ENCODE measurements at regions not wholly inside any gene's neighbourhood (a gene's known extent, or its start where the extent isn't known, plus 50 kb on each side); places are given as distances from the start of the nearest gene placed in this dataset.

DNA sequence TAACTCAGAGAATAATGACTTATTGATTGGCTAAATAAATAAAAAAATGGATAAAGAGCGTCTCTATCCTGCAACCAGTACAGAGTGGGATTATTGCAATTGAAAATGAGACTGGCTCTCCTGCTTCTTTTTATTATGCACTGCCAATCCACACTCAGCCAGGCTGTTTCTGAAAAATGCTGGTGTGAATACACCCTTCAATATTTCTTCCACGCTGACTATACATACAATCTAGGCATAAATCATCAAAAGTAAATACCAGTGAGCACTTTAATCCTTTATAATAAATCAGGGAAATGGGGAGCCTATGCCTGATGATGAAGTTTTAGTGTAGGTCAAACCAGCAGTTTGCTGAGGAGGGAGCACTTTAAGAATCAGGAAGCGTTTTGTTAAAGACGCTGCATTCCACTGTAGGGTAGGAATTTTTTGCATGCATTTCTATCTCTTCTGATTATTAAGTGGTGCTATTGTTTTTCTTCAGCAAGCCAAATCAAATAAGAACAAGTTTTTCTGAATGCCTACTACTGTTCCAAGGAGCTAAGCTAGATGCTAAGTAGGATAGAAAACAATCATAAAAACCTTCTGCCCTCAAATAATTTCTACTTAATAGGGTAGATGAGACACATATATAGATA is 781.5 kb downstream of the TBL1XR1 start:
- TF ChIP-seq, protein P1, sequence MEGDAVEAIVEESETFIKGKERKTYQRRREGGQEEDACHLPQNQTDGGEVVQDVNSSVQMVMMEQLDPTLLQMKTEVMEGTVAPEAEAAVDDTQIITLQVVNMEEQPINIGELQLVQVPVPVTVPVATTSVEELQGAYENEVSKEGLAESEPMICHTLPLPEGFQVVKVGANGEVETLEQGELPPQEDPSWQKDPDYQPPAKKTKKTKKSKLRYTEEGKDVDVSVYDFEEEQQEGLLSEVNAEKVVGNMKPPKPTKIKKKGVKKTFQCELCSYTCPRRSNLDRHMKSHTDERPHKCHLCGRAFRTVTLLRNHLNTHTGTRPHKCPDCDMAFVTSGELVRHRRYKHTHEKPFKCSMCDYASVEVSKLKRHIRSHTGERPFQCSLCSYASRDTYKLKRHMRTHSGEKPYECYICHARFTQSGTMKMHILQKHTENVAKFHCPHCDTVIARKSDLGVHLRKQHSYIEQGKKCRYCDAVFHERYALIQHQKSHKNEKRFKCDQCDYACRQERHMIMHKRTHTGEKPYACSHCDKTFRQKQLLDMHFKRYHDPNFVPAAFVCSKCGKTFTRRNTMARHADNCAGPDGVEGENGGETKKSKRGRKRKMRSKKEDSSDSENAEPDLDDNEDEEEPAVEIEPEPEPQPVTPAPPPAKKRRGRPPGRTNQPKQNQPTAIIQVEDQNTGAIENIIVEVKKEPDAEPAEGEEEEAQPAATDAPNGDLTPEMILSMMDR (IDR thresholded peaks at IDR 0.05; ENCODE audit: insufficient read depth, low read depth, low read length): no peak
- TF ChIP-seq EZH2 (IDR thresholded peaks at IDR 0.05; ENCODE audit: insufficient read depth, low read length): no peak
- H3K36me3 ChIP-seq (ENCODE audit: insufficient read depth, low read length): no peaks in the 10 kb centered on the region

DNA sequence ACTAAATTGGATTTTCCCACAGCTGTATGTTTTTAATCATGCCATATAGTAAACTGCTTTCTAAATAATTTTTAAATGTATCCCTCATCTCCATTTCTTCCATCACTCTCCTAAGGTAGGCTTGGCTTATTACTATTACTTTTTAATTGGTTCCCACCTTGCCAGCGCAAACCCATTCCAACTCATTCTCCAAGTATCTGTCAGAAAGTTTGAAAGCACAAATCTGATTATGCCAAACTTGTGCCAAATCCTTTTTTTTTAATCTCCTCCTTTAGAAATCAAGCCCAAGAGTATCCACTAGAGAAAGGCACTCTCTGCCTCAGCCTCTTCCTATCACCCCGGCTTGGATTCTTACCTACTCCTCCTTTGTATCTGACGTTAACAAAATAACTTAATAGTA is 784.5 kb downstream of the TBL1XR1 start:
- no peak for FAIRE-seq
- Histone ChIP-seq H2AFZ (ENCODE audit: low read depth, low read length) (no peak overlapping the region), H3K27me3 (ENCODE audit: insufficient read depth, low read length) (no peaks in the 10 kb centered on the region), H4K20me1 (ENCODE audit: insufficient read depth, low read length) (no peaks in the 10 kb centered on the region), H3K27ac (ENCODE audit: low read depth, low read length) (no peak overlapping the region), H3K4me1 (ENCODE audit: insufficient read depth, low read length) (no peaks in the 10 kb centered on the region), H3K79me2 (ENCODE audit: insufficient read depth, low read length) (no peaks in the 10 kb centered on the region), H3K9me3 (ENCODE audit: insufficient read depth, low read depth, low read length) (no peaks in the 10 kb centered on the region), H3K4me2 (ENCODE audit: low read length) (no peak overlapping the region), H3K9ac (ENCODE audit: low read length) (no peak overlapping the region), H3K36me3 (ENCODE audit: insufficient read depth, low read length) (no peaks in the 10 kb centered on the region), H3K4me3 (ENCODE audit: insufficient read depth, low read depth, low read length) (no peak overlapping the region)
- no peak overlapping the region for H3K27ac Mint-ChIP-seq (ENCODE audit: unreplicated experiment)
- H3K36me3 Mint-ChIP-seq (ENCODE audit: low read depth, unreplicated experiment): no peaks in the 10 kb centered on the region
- H3K9me3 Mint-ChIP-seq (ENCODE audit: unreplicated experiment): no peaks in the 10 kb centered on the region
- H3K4me1 Mint-ChIP-seq (ENCODE audit: low read depth, unreplicated experiment): no peaks in the 10 kb centered on the region
- no peak overlapping the region for H3K4me3 Mint-ChIP-seq (ENCODE audit: unreplicated experiment)
- TF ChIP-seq, protein P1 (IDR thresholded peaks at IDR 0.05; ENCODE audit: insufficient read depth, low read depth, low read length): no peak
- no peak for TF ChIP-seq EZH2 (IDR thresholded peaks at IDR 0.05; ENCODE audit: insufficient read depth, low read length)
- no peaks in the 10 kb centered on the region for H3K27me3 Mint-ChIP-seq (ENCODE audit: low read depth, unreplicated experiment)
- no peak for DNase-seq (ENCODE audit: low read depth)

More for the DNA sequence above, 781.5 kb downstream of the TBL1XR1 start:
- Mint-ChIP-seq H3K27ac (ENCODE audit: unreplicated experiment) (no peak overlapping the region), H3K4me1 (ENCODE audit: low read depth, unreplicated experiment) (no peaks in the 10 kb centered on the region), H3K9me3 (ENCODE audit: unreplicated experiment) (no peaks in the 10 kb centered on the region), H3K4me3 (ENCODE audit: unreplicated experiment) (no peak overlapping the region), H3K27me3 (ENCODE audit: low read depth, unreplicated experiment) (no peaks in the 10 kb centered on the region), H3K36me3 (ENCODE audit: low read depth, unreplicated experiment) (no peaks in the 10 kb centered on the region)
- no peaks in the 10 kb centered on the region for H3K9me3 ChIP-seq (ENCODE audit: insufficient read depth, low read depth, low read length)
- no peaks in the 10 kb centered on the region for H3K79me2 ChIP-seq (ENCODE audit: insufficient read depth, low read length)
- no peak for FAIRE-seq
- DNase-seq (ENCODE audit: low read depth): no peak
- no peak overlapping the region for H3K4me3 ChIP-seq (ENCODE audit: insufficient read depth, low read depth, low read length)
- H2AFZ ChIP-seq (ENCODE audit: low read depth, low read length): no peak overlapping the region
- no peaks in the 10 kb centered on the region for H3K4me1 ChIP-seq (ENCODE audit: insufficient read depth, low read length)
- no peak overlapping the region for H3K9ac ChIP-seq (ENCODE audit: low read length)
- H3K4me2 ChIP-seq (ENCODE audit: low read length): no peak overlapping the region
- no peaks in the 10 kb centered on the region for H4K20me1 ChIP-seq (ENCODE audit: insufficient read depth, low read length)
- H3K27me3 ChIP-seq (ENCODE audit: insufficient read depth, low read length): no peaks in the 10 kb centered on the region
- no peak overlapping the region for H3K27ac ChIP-seq (ENCODE audit: low read depth, low read length)

DNA sequence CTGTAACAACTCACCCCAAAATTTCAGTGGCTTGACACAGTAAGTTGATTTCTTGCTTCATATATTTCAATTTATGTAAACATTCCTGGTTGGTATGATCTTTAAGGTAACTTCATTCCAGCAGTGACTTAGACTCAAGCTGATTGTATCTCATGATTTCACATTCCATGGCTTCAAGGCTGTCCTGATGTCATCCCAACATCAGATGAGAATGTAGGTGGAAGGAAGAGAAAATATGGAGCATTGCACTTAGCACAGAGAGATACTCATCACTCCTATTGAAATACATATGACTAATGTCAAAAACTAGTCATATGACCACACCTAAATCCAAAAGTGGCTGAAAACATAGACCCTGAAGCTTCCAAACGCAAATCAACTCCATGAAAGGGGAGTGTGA is 793.8 kb downstream of the TBL1XR1 start:
- FAIRE-seq: no peak
- no peaks in the 10 kb centered on the region for H3K9me3 ChIP-seq (ENCODE audit: insufficient read depth, low read depth, low read length)

More for the DNA sequence above, 793.8 kb downstream of the TBL1XR1 start:
- no peaks in the 10 kb centered on the region for H3K36me3 Mint-ChIP-seq (ENCODE audit: low read depth, unreplicated experiment)
- H3K9me3 Mint-ChIP-seq (ENCODE audit: unreplicated experiment): no peaks in the 10 kb centered on the region
- H3K4me3 Mint-ChIP-seq (ENCODE audit: unreplicated experiment): no peak overlapping the region
- H3K4me1 Mint-ChIP-seq (ENCODE audit: low read depth, unreplicated experiment): peaks cover 1% of the 10 kb centered on the region
- Histone ChIP-seq H3K4me1 (ENCODE audit: insufficient read depth, low read length) (no peaks in the 10 kb centered on the region), H3K36me3 (ENCODE audit: insufficient read depth, low read length) (no peaks in the 10 kb centered on the region), H3K4me3 (ENCODE audit: insufficient read depth, low read depth, low read length) (no peak overlapping the region), H3K27me3 (ENCODE audit: insufficient read depth, low read length) (no peaks in the 10 kb centered on the region), H4K20me1 (ENCODE audit: insufficient read depth, low read length) (no peaks in the 10 kb centered on the region), H3K9ac (ENCODE audit: low read length) (no peak overlapping the region), H3K79me2 (ENCODE audit: insufficient read depth, low read length) (no peaks in the 10 kb centered on the region), H3K4me2 (ENCODE audit: low read length) (no peak overlapping the region), H2AFZ (ENCODE audit: low read depth, low read length) (no peak overlapping the region), H3K27ac (ENCODE audit: low read depth, low read length) (no peak overlapping the region)
- TF ChIP-seq EZH2 (IDR thresholded peaks at IDR 0.05; ENCODE audit: insufficient read depth, low read length): no peak
- TF ChIP-seq, protein P1 (IDR thresholded peaks at IDR 0.05; ENCODE audit: insufficient read depth, low read depth, low read length): no peak
- H3K27me3 Mint-ChIP-seq (ENCODE audit: low read depth, unreplicated experiment): no peaks in the 10 kb centered on the region
- DNase-seq (ENCODE audit: low read depth): no peak
- H3K27ac Mint-ChIP-seq (ENCODE audit: unreplicated experiment): no peak overlapping the region

Measured in astrocyte (in vitro differentiated cells and primary cell).